IPS-18c (cell line): ENCODE measurements at regions not wholly inside any gene's neighbourhood (a gene's known extent, or its start where the extent isn't known, plus 50 kb on each side); places are given as distances from the start of the nearest gene placed in this dataset.
"Not testable (repeated sequence)": the region's sequence is repeated elsewhere in the genome, so short reads cannot be mapped to it uniquely, and the experiment has no call there.

Experiments used
- H3K4me3 ChIP-seq: 2 replicates; pipeline ENCODE4 v1.7.0; 2013; ENCODE audit warnings: low read depth, mild to moderate bottlenecking, low read length, moderate library complexity; ENCODE audit not compliant: insufficient read depth
- H3K9me3 ChIP-seq: one replicate; pipeline ENCODE4 v1.6.1; 2013; ENCODE audit warnings: mild to moderate bottlenecking, low read length, moderate library complexity; ENCODE audit not compliant: control insufficient read depth, insufficient read depth

DNA sequence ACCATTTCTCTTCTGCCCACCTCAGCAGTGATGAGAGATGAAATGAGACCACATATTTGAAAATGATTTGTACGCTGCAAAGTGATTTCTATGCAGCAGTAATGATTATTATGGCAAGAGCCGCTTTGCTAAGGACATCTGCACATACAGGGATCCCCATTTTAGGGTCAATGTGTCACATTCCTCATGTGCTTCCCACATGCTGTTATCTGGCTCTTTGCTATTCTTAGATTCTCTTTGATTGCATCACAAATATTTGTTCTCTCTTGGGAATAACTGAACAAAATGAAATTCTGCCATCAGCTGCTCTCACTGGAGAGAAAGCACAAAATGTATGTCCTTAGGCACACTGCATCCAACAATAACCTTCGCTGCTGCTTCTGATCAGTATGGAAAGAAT is 209.5 kb upstream of the IPO5 start:
- peaks cover 2% of the 10 kb centered on the region for H3K9me3 ChIP-seq
- no peak overlapping the region for H3K4me3 ChIP-seq

GRCh38 chr13:97746649-97747048 is 206.8 kb upstream of the IPO5 start:
- H3K9me3 ChIP-seq: peaks cover 2% of the 10 kb centered on the region
- no peak overlapping the region for H3K4me3 ChIP-seq

DNA sequence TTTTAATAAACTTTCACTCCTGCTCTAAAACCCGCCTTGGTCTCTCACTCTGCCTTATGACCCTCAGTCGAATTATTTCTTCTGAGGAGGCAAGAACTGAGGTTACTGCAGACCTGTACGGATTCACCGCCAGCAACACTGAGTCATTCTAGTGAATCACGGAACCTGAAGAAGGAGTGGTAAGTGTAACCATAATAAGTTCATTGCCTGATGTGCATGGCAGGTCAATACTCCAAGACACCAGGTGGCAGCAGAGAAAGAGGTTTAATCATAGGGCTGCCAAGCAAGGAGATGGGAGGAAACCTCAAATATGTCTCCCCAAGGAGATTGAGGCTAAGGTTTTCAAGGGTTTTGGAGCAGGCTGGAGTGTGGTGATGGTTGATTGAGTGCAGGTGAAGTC is 204.3 kb upstream of the IPO5 start:
- no peak overlapping the region for H3K4me3 ChIP-seq
- peaks cover 2% of the 10 kb centered on the region for H3K9me3 ChIP-seq

DNA sequence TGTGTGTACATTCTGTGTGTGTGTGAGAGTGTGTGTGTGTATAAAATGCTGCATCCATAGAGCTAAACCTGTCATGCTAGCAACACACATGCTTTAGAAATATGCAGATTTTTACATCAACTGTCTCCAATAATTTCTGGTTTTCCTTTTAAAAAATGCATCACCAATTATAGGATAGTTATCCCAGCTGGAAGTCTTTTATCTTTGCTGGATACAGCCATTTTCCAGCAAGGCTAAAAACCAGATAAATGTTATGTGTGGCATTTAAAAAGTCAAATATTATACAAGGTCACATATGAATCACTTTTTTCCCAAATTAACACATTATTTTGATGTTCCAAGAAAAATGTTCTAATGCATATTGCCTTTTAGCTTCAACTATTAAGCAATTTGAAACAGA is 202.0 kb upstream of the IPO5 start:
- H3K4me3 ChIP-seq: no peak overlapping the region
- peaks cover 2% of the 10 kb centered on the region for H3K9me3 ChIP-seq

GRCh38 chr13:97752961-97753668 is 200.4 kb upstream of the IPO5 start:
- Histone ChIP-seq H3K9me3 (peaks cover 2% of the 10 kb centered on the region), H3K4me3 (no peak overlapping the region)

DNA sequence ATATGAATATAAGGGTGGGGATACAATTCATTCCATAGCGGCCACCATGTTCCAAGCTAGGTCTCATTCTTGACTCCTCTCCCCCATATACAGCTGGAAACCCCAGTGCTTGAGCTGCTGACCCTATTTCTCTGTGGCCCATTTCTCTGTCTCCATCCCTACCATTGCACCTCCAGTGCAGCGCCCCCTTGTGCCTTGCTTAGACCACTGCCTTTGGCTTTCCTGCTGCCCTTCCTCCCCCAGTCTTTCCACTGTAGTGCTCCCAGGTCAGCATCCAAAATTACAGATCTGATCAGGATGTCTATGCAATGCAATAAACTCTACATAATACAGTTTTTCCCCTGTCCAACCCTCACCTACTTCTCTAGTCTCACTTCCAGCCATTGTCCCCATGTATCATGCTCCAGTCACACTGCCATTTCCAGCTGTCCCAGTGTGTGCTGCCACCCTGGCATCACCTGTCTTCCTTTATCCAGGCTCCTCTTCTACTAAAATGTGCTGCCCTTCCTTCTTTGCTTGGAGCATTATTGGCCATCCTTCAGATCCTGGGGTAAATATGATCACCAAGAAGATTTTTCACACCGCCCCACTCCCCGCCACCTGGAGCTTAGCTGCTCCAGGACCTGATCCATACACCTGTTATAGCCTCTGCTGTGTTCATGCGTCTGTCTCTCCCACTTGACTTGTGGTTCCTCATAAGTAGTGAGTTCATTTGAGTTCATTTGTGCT is 199.4 kb upstream of the IPO5 start:
- no peak overlapping the region for H3K4me3 ChIP-seq

DNA sequence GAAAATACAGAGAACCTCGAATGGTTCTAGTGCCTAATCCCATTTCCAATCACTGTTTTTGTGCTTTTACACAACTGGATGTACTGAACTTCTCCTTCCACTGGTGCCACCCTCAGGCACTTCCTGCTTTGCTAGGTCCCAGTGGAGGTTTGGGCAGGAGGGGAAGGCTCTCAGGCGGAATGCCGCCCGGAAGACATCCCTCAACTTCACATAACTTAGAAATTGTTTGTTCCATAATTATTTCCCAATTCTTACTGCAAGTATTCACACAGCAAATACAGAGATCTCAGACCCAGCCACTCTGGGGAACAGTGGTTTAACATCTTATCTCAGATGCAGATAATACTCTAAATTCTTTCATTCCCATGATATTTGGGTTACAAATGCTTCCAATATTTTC is 195.7 kb upstream of the IPO5 start:
- Histone ChIP-seq H3K9me3 (no peaks in the 10 kb centered on the region), H3K4me3 (no peak overlapping the region)

More for the DNA sequence above, 199.4 kb upstream of the IPO5 start:
- no peaks in the 10 kb centered on the region for H3K9me3 ChIP-seq

DNA sequence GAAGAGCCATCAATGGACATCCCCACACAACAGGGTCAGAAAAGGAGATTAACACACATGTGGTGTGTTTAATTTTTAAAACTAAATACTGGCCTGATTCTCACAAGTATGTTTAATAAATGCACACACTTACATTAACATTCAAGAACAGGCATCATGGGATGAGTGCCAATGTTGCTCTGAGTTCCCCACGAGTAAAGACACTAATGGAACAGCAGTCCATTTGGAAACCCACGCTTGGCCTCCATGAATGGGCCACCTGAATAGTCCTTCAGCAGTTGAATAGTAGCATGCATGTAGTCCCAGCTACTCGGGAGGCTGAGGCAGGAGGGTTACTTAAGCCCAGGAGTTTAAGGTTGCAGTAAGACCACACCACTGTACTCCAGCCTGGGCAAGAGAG is 195.2 kb upstream of the IPO5 start:
- H3K4me3 ChIP-seq: no peak overlapping the region
- no peaks in the 10 kb centered on the region for H3K9me3 ChIP-seq

DNA sequence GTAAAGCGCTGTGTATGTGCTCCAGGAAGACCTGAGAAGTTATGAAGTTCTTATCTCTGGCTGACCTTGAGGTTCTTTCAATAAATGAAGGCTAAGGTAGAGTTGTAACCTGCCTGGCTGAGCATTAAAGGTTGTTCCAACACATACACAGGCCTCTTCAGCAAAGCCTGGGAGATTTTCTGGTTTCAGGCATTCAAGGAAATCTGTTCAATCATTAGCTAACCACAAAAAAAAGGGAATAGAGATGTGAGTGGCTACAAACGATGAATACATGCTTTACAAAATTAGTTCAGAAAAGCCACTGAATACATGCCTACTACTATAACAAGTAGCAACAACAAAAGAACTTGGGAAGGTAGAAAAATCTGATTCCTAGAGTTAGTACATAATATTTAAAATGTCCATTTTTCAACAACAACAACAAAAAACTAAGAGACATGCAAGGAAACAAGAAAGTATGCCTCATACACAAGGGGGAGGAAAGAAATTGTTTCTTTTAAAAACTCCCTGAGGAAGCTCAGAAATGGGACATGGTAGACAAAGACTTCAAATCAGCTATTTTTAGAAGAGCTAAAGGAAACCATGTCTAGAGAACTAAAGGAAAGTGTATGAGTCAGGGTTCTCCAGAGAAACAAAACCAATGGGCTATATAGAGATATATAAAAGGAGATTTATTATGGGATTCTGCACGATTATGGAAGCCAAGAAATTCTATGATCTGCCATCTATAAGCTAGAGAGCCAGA is 191.5 kb upstream of the IPO5 start:
- no peaks in the 10 kb centered on the region for H3K9me3 ChIP-seq
- H3K4me3 ChIP-seq: no peak overlapping the region

- Histone ChIP-seq H3K9me3 (no peaks in the 10 kb centered on the region), H3K4me3 (no peak overlapping the region)
These were observed 186.7 kb upstream of the IPO5 start for GRCh38 chr13:97766749-97767148.

- Histone ChIP-seq H3K4me3 (no peak overlapping the region), H3K9me3 (no peaks in the 10 kb centered on the region)
These were observed 185.3 kb upstream of the IPO5 start for GRCh38 chr13:97768134-97768533.

DNA sequence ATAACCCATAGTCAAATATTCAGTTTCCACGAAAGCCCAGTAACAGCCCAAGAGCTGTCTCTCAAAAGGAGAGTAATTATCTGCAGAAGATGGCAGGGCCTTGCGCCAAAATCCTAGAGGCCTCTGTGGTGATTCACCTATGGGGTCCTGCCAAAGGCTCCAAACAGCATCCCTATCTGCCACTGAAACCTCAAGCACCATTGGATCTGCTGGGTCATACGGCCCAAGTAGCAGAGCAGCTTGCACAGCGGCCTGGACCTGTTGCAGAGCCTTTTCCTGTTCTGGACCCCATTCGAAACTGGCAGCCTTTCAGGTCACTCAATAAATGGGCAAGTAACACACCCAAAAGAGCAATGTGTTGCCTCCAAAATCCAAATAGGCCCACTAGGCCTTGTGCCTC is 183.2 kb upstream of the IPO5 start:
- not testable (repeated sequence) for H3K9me3 ChIP-seq, H3K4me3 ChIP-seq

- not testable (repeated sequence) for H3K4me3 ChIP-seq, H3K9me3 ChIP-seq
These were observed 181.0 kb upstream of the IPO5 start for GRCh38 chr13:97772466-97772865.

DNA sequence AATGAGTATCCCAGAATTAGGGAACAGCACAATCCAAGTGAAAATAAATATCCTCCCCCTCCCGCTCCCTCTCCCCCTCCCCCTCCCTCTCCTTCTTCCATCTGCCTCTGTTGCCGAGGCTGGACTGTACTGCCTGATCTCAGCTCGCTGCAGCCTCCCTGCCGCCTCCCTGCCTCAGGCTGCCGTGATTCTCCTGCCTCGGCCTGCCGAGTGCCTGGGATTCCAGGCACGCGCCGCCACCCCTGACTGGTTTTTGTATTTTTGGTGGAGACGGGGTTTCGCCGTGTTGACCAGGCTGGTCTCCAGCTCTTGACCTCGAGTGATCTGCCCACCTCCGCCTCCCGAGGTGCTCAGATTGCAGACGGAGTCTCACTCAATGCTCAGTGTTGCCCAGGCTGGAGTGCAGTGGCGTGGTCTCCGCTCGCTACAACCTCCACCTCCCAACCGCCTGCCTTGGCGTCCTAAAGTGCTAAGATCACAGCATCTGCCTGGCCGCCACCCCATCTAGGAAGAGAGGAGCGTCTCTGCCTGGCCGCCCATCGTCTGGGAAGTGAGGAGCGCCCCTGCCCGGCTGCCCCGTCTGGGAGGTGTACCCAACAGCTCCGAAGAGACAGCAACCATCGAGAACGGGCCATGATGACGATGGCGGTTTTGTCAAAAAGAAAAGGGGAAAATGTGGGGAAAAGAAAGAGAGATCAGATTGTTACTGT is 178.9 kb upstream of the IPO5 start:
- not testable (repeated sequence) for H3K9me3 ChIP-seq, H3K4me3 ChIP-seq

- Histone ChIP-seq H3K4me3 (no peak overlapping the region), H3K9me3 (no peaks in the 10 kb centered on the region)
These were observed 173.0 kb upstream of the IPO5 start for GRCh38 chr13:97780486-97780885.

DNA sequence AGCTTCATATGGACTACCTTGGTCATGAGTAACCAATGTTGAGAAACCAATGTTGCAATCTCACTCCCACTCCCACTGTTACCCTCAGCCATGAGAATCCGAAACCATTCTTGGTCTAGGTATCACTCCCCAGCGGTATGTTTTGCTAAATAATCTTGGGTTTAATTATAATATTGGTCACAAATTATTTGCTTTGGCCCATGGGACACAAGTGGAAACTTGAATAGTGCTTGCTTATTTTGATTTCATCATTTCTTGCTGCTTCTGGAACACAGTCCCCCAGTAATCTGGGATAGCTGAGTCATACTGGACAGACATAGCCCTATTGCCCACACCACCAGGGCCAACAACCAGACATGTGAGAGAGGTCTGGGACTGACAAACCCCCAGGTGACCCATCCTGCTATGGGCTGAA is 171.6 kb upstream of the IPO5 start:
- Histone ChIP-seq H3K4me3 (no peak overlapping the region), H3K9me3 (no peaks in the 10 kb centered on the region)

- Histone ChIP-seq H3K4me3 (no peak overlapping the region), H3K9me3 (no peaks in the 10 kb centered on the region)
These were observed 167.0 kb upstream of the IPO5 start for GRCh38 chr13:97786510-97786909.
